ENCODE measurements at regions not wholly inside any gene's neighbourhood (a gene's known extent, or its start where the extent isn't known, plus 50 kb on each side); places are given as distances from the start of the nearest gene placed in this dataset.
"Not testable (repeated sequence)": the region's sequence is repeated elsewhere in the genome, so short reads cannot be mapped to it uniquely, and the experiment has no call there.

DNA sequence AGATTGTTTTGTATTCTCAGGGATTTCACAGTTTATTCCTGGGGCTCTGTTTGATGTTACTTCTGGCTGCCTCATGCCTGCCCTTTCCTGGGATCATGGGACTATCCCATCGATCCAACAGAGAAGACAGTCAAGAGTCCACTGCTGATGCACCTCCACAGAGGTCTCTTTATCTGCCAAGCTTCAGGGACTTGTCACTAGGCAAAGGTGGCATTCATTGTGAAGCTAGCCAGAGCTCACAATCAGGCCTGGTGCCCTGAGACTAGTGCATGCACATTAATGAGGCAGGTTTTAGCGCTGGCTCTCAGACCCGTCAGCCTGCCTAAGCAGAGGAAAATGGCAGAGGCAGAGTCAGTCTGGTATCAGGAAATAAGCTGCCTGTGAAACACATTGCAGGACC is 66.9 kb upstream of the TSPY4 start:
- TF ChIP-seq CTCF, POLR2A (IDR thresholded peaks at IDR 0.05): not testable (repeated sequence)
